ENCODE measurements at regions not wholly inside any gene's neighbourhood (a gene's known extent, or its start where the extent isn't known, plus 50 kb on each side); places are given as distances from the start of the nearest gene placed in this dataset.

DNA sequence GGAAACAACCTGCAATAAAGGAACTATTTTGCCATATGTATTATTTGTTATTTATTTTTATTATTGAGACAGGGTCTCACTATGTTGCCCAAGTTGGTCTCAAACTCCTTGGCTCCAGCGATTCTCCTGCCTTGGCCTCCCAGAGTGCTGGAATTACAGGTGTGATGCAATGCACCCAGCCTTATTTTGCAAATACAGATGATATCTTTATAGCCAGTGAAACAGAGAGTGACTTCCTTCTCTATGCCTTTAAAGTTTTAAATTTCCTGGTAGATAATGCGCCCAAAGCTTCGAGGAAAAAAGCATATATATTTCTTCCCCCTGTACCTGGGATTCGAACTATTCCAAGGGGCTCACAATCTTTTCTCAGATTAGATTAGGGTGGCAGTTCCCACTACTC, 601.1 kb upstream of the HTR2C start:
- Mint-ChIP-seq H3K4me3 (ENCODE audit: unreplicated experiment) (no peak overlapping the region), H3K36me3 (ENCODE audit: unreplicated experiment) (no peaks in the 10 kb centered on the region), H3K4me1 (ENCODE audit: low read depth, unreplicated experiment) (no peaks in the 10 kb centered on the region), H3K9me3 (ENCODE audit: unreplicated experiment) (no peaks in the 10 kb centered on the region), H3K27me3 (ENCODE audit: unreplicated experiment) (no peaks in the 10 kb centered on the region), H3K27ac (ENCODE audit: unreplicated experiment) (no peak overlapping the region)
- no peak for TF ChIP-seq CTCF (IDR thresholded peaks at IDR 0.05; ENCODE audit: partially characterized antibody, unreplicated experiment)
- no peak for DNase-seq

DNA sequence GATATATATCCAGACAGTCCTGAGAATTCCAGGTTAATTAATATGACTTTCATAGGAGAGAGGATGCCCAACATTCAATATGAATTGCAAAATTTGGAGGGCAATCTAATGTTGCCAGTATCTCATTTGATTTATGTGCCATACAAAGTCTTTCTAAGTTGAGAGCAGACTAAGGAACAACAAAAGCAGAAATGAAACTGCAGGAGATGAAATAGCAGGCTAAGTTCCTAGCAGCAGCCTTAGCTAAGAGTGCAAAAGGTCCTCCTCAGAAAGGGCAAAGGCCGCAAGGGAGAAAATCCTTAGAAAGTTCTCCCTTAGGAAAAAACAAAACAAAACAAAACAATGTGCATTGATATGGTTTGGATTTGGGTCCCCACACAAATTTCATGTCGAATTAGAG, 602.9 kb upstream of the HTR2C start:
- no peak overlapping the region for H3K4me3 Mint-ChIP-seq (ENCODE audit: unreplicated experiment)
- H3K4me1 Mint-ChIP-seq (ENCODE audit: low read depth, unreplicated experiment), result no peaks in the 10 kb centered on the region
- TF ChIP-seq CTCF (IDR thresholded peaks at IDR 0.05; ENCODE audit: partially characterized antibody, unreplicated experiment), result no peak
- no peaks in the 10 kb centered on the region for H3K9me3 Mint-ChIP-seq (ENCODE audit: unreplicated experiment)
- H3K36me3 Mint-ChIP-seq (ENCODE audit: unreplicated experiment), result no peaks in the 10 kb centered on the region
- no peak overlapping the region for H3K27ac Mint-ChIP-seq (ENCODE audit: unreplicated experiment)
- H3K27me3 Mint-ChIP-seq (ENCODE audit: unreplicated experiment), result no peaks in the 10 kb centered on the region
- no peak for DNase-seq

GRCh38 chrX:113977887-113978286, 606.0 kb upstream of the HTR2C start:
- H3K27me3 Mint-ChIP-seq (ENCODE audit: unreplicated experiment), result no peaks in the 10 kb centered on the region

GRCh38 chrX:113975441-113975840, 608.4 kb upstream of the HTR2C start:
- no peaks in the 10 kb centered on the region for H3K9me3 Mint-ChIP-seq (ENCODE audit: unreplicated experiment)
- H3K27ac Mint-ChIP-seq (ENCODE audit: unreplicated experiment), result no peak overlapping the region
- TF ChIP-seq CTCF (IDR thresholded peaks at IDR 0.05; ENCODE audit: partially characterized antibody, unreplicated experiment), result no peak
- no peak overlapping the region for H3K4me3 Mint-ChIP-seq (ENCODE audit: unreplicated experiment)
- no peak for DNase-seq
- no peaks in the 10 kb centered on the region for H3K4me1 Mint-ChIP-seq (ENCODE audit: low read depth, unreplicated experiment)
- H3K36me3 Mint-ChIP-seq (ENCODE audit: unreplicated experiment), result no peaks in the 10 kb centered on the region
- H3K27me3 Mint-ChIP-seq (ENCODE audit: unreplicated experiment), result no peaks in the 10 kb centered on the region

More at GRCh38 chrX:113977887-113978286, 606.0 kb upstream of the HTR2C start:
- Mint-ChIP-seq H3K4me1 (ENCODE audit: low read depth, unreplicated experiment) (no peaks in the 10 kb centered on the region), H3K36me3 (ENCODE audit: unreplicated experiment) (no peaks in the 10 kb centered on the region), H3K27ac (ENCODE audit: unreplicated experiment) (no peak overlapping the region), H3K4me3 (ENCODE audit: unreplicated experiment) (no peak overlapping the region), H3K9me3 (ENCODE audit: unreplicated experiment) (no peaks in the 10 kb centered on the region)
- DNase-seq, result no peak
- no peak for TF ChIP-seq CTCF (IDR thresholded peaks at IDR 0.05; ENCODE audit: partially characterized antibody, unreplicated experiment)

DNA sequence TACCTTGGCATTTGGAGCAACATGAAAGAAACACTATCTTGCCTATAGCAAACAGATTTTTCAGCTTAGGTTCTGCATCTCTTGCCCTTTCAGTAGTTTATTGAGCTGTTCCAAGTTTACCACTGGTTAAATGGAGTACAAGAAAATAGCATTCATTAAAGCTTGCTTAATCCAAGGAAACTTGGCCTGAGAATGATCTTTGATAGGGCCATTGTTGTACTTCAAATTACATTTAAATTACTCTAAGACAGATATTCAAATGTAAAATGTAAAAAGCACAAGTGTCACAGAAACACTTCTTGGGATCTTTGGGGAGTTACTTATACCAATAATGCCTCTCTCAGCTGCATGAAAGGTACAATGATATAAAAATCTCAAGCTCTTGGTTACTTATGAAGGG, 609.0 kb upstream of the HTR2C start:
- no peak for DNase-seq
- Mint-ChIP-seq H3K27ac (ENCODE audit: unreplicated experiment) (no peak overlapping the region), H3K9me3 (ENCODE audit: unreplicated experiment) (no peaks in the 10 kb centered on the region), H3K4me3 (ENCODE audit: unreplicated experiment) (no peak overlapping the region), H3K36me3 (ENCODE audit: unreplicated experiment) (no peaks in the 10 kb centered on the region), H3K27me3 (ENCODE audit: unreplicated experiment) (no peaks in the 10 kb centered on the region), H3K4me1 (ENCODE audit: low read depth, unreplicated experiment) (no peaks in the 10 kb centered on the region)
- TF ChIP-seq CTCF (IDR thresholded peaks at IDR 0.05; ENCODE audit: partially characterized antibody, unreplicated experiment), result no peak
